Endothelial cell of umbilical vein (primary cell): ENCODE measurements at regions not wholly inside any gene's neighbourhood (a gene's known extent, or its start where the extent isn't known, plus 50 kb on each side); places are given as distances from the start of the nearest gene placed in this dataset.

ENCODE experiments used
- BruUV-seq: library from RNA; stranded (reverse); fragments of 400-500 nt; replicated peaks from 2 replicates; lab custom pipeline; 2021; lab: Mats Ljungman, UMichigan
- CTCF ChIA-PET: fragments of 300-600, 350-600 bp; sonication (Branson Sonifier 250); formaldehyde crosslinking; loops from one replicate; lab custom pipeline; 2021; ENCODE audit warnings: antibody characterized with exemption, inconsistent platforms; lab: Charles Lee
- POLR2A ChIA-PET: fragments of 300-600, 350-600 bp; sonication (Branson Sonifier 250); formaldehyde crosslinking; loops from one replicate; lab custom pipeline; 2021; ENCODE audit warnings: antibody characterized with exemption, inconsistent platforms; lab: Charles Lee
- DNase-seq: peaks from one replicate; pipeline ENCODE4 v3.0.0-alpha.2; 2011; ENCODE audit warnings: low read depth, low spot score
- FAIRE-seq: peaks from 2 replicates; lab custom pipeline; 2011; peaks lifted over from hg19 to GRCh38; lab: Jason Lieb, UNC
- H2AFZ ChIP-seq: 2 replicates; pipeline ENCODE4 v1.6.0; 2012; ENCODE audit warnings: low read depth, low read length, control low read depth, inconsistent platforms
- H3K27ac ChIP-seq: 2 replicates; pipeline ENCODE4 v1.5.1; 2011; ENCODE audit warnings: low read depth, mild to moderate bottlenecking, control low read depth, low read length, moderate library complexity; ENCODE audit not compliant: insufficient read depth
- H3K27me3 ChIP-seq, 2 experiments: 2 replicates each; pipeline versions ENCODE4 v1.6.0 to v1.6.1; 2011; ENCODE audit warnings: low read length in 2 of 2, mixed read lengths in 1 of 2; ENCODE audit not compliant: control insufficient read depth in 2 of 2, insufficient read depth in 2 of 2
- H3K36me3 ChIP-seq, 2 experiments: 2 replicates in 1 of 2; 3 replicates in 1 of 2; pipeline ENCODE4 v1.5.1; 2011; ENCODE audit warnings: low read length in 2 of 2, mild to moderate bottlenecking in 1 of 2, moderate library complexity in 1 of 2; ENCODE audit not compliant: control insufficient read depth in 2 of 2, insufficient read depth in 2 of 2; ENCODE audit errors: extremely low read depth in 1 of 2
- H3K4me1 ChIP-seq: 3 replicates; pipeline ENCODE4 v1.5.1; 2011; ENCODE audit warnings: mild to moderate bottlenecking, low read length; ENCODE audit not compliant: control insufficient read depth, insufficient read depth; ENCODE audit errors: extremely low read depth
- H3K4me2 ChIP-seq: 2 replicates; pipeline ENCODE4 v1.6.1; 2011; ENCODE audit warnings: low read length, control low read depth, mixed read lengths; ENCODE audit not compliant: insufficient read depth
- H3K4me3 ChIP-seq, 3 experiments: fragments of 200-600 bp in 1 of 3; sonication (generic), shearing (Covaris generic) in 1 of 3; replicated peaks in 1 of 3; 2 replicates each; pipeline ENCODE4 v1.5.1; 2011 to 2016; ENCODE audit warnings: control low read depth in 3 of 3, low read length in 3 of 3, mild to moderate bottlenecking in 2 of 3, inconsistent platforms in 1 of 3, low read depth in 1 of 3, moderate library complexity in 1 of 3; ENCODE audit not compliant: insufficient read depth in 1 of 3
- H3K79me2 ChIP-seq: 2 replicates; pipeline ENCODE4 v1.6.0; 2012; ENCODE audit warnings: low read length, inconsistent platforms; ENCODE audit not compliant: control insufficient read depth, insufficient read depth
- H3K9ac ChIP-seq: replicated peaks from 2 replicates; pipeline ENCODE3; 2011; ENCODE audit warnings: low read length, control low read depth; ENCODE audit not compliant: insufficient read depth; ENCODE audit errors: extremely low read depth
- H3K9me1 ChIP-seq: replicated peaks from 3 replicates; pipeline ENCODE4 v1.6.0; 2011; ENCODE audit warnings: mild to moderate bottlenecking, low read length; ENCODE audit not compliant: control insufficient read depth, insufficient read depth; ENCODE audit errors: extremely low read depth
- H3K9me3 ChIP-seq: replicated peaks from 2 replicates; pipeline ENCODE4 v1.5.1; 2012; ENCODE audit warnings: low read length, inconsistent platforms; ENCODE audit not compliant: control insufficient read depth, insufficient read depth
- H4K20me1 ChIP-seq: replicated peaks from 2 replicates; pipeline ENCODE3; 2011; ENCODE audit warnings: mild to moderate bottlenecking, low read length; ENCODE audit not compliant: control insufficient read depth, insufficient read depth; ENCODE audit errors: extremely low read depth
- EZH2 ChIP-seq: IDR thresholded peaks from 2 replicates; pipeline ENCODE4 v1.6.1; 2012; ENCODE audit warnings: borderline replicate concordance, low read depth, mild to moderate bottlenecking, moderate library complexity, low read length, inconsistent platforms; ENCODE audit not compliant: severe bottlenecking
- FOS ChIP-seq: IDR thresholded peaks from 2 replicates; pipeline ENCODE4 v1.6.1; 2011; ENCODE audit warnings: mild to moderate bottlenecking, low read length, moderate library complexity, borderline replicate concordance; ENCODE audit not compliant: insufficient read depth
- GATA2 ChIP-seq: IDR thresholded peaks from 2 replicates; pipeline ENCODE4 v1.7.0; 2011; ENCODE audit warnings: low read depth, mild to moderate bottlenecking, moderate library complexity, mixed read lengths, low read length; ENCODE audit not compliant: insufficient read length, insufficient read depth
- JUN ChIP-seq: IDR thresholded peaks from 2 replicates; pipeline ENCODE4 v1.6.1; 2011; ENCODE audit warnings: borderline replicate concordance, low read depth; ENCODE audit not compliant: insufficient read length, insufficient read depth
- MYC ChIP-seq: IDR thresholded peaks from one replicate; pipeline ENCODE4 v1.6.1; 2011; ENCODE audit warnings: mild to moderate bottlenecking, low read depth, low read length
- POLR2A ChIP-seq: IDR thresholded peaks from 2 replicates; pipeline ENCODE4 v1.6.1; 2012; ENCODE audit warnings: low read depth, mild to moderate bottlenecking, control low read depth, low read length
- POLR2AphosphoS5 ChIP-seq: IDR thresholded peaks from 2 replicates; pipeline ENCODE4 v1.6.1; 2012; ENCODE audit warnings: low read depth, mild to moderate bottlenecking, control low read depth, low read length, moderate library complexity; ENCODE audit not compliant: insufficient read depth
- dilution Hi-C: fragments of 300-500 bp; cut with MboI; formaldehyde crosslinking; loops from one replicate; pipeline ENCODE4 v1.15.0; 2019; ENCODE audit warnings: low sequenced_read_pairs; ENCODE audit not compliant: extremely low pct_ligation_motif_present
- intact Hi-C: fragments of 100-400 bp; cut with micrococcal nuclease; formaldehyde crosslinking; loops from one replicate; pipeline ENCODE4 v1.10.0; 2022
- TF ChIP-seq, protein P1 (sequence below): IDR thresholded peaks from 2 replicates; pipeline ENCODE4 v1.6.1; 2011; ENCODE audit not compliant: insufficient read depth, insufficient read length
- TF ChIP-seq, protein P2 (sequence below), 2 donors: IDR thresholded peaks; 1 replicate in 1 of 2; 2 replicates in 1 of 2; pipeline ENCODE4 v1.5.1; 2011; ENCODE audit warnings: low read length in 2 of 2, mild to moderate bottlenecking in 2 of 2, moderate library complexity in 2 of 2, control low read depth in 1 of 2, inconsistent platforms in 1 of 2, low read depth in 1 of 2; ENCODE audit not compliant: insufficient read depth in 1 of 2; ENCODE audit errors: extremely low read depth in 1 of 2

- POLR2A ChIA-PET, result no interaction called here
- dilution Hi-C loops, result no loop called here
- no TSS peak for BruUV-seq
- FAIRE-seq, result no peak
- H4K20me1 ChIP-seq, result no peaks in the 10 kb centered on the region
- no peak overlapping the region for H2AFZ ChIP-seq
- CTCF ChIA-PET, result no interaction called here
- no peaks in the 10 kb centered on the region for H3K79me2 ChIP-seq
- no peaks in the 10 kb centered on the region for H3K36me3 ChIP-seq
- DNase-seq, result no peak
- TF ChIP-seq POLR2AphosphoS5 (no peak), MYC (no peak), JUN (no peak), FOS (no peak), EZH2 (no peak), GATA2 (no peak), POLR2A (no peak)
- TF ChIP-seq, protein P1, sequence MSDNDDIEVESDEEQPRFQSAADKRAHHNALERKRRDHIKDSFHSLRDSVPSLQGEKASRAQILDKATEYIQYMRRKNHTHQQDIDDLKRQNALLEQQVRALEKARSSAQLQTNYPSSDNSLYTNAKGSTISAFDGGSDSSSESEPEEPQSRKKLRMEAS, result no peak
- TF ChIP-seq, protein P2, sequence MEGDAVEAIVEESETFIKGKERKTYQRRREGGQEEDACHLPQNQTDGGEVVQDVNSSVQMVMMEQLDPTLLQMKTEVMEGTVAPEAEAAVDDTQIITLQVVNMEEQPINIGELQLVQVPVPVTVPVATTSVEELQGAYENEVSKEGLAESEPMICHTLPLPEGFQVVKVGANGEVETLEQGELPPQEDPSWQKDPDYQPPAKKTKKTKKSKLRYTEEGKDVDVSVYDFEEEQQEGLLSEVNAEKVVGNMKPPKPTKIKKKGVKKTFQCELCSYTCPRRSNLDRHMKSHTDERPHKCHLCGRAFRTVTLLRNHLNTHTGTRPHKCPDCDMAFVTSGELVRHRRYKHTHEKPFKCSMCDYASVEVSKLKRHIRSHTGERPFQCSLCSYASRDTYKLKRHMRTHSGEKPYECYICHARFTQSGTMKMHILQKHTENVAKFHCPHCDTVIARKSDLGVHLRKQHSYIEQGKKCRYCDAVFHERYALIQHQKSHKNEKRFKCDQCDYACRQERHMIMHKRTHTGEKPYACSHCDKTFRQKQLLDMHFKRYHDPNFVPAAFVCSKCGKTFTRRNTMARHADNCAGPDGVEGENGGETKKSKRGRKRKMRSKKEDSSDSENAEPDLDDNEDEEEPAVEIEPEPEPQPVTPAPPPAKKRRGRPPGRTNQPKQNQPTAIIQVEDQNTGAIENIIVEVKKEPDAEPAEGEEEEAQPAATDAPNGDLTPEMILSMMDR (IDR thresholded peaks at IDR 0.05; ENCODE audit: extremely low read depth in 1 of 2, insufficient read depth in 1 of 2, low read depth in 1 of 2, low read length in 2 of 2), result no peak
- peaks cover 5% of the 10 kb centered on the region for H3K4me1 ChIP-seq
- H3K4me3 ChIP-seq, result no peak overlapping the region
- intact Hi-C loops, result no loop called here
- H3K9me1 ChIP-seq, result no peaks in the 10 kb centered on the region
- no peak overlapping the region for H3K9ac ChIP-seq
- H3K9me3 ChIP-seq, result no peaks in the 10 kb centered on the region
- no peak overlapping the region for H3K4me2 ChIP-seq
- no peak overlapping the region for H3K27ac ChIP-seq
- no peaks in the 10 kb centered on the region for H3K27me3 ChIP-seq
These were observed 184.3 kb upstream of the C14orf180 start for GRCh38 chr14:104395276-104395675.
